Activated T-cell treated with anti-CD3 and anti-CD28 coated beads, Interleukin-2, amount 50 U/mL, for 24 hours (primary cell): ENCODE measurements at regions not wholly inside any gene's neighbourhood (a gene's known extent, or its start where the extent isn't known, plus 50 kb on each side); places are given as distances from the start of the nearest gene placed in this dataset.

Experiments
- DNase-seq: peaks from one replicate; pipeline ENCODE4 v3.0.0-alpha.2; 2020
- H3K27ac Mint-ChIP-seq: 2 replicates; pipeline ENCODE4 v1.8.0; 2020; ENCODE audit warnings: mild to moderate bottlenecking, mixed read lengths
- H3K27me3 Mint-ChIP-seq: 2 replicates; pipeline ENCODE4 v1.8.0; 2020; ENCODE audit warnings: mixed read lengths
- H3K36me3 Mint-ChIP-seq: 2 replicates; pipeline ENCODE4 v1.8.0; 2020; ENCODE audit warnings: low read depth, mixed read lengths
- H3K4me1 Mint-ChIP-seq: 2 replicates; pipeline ENCODE4 v1.8.0; 2020; ENCODE audit warnings: low read depth, mixed read lengths
- H3K4me3 Mint-ChIP-seq: 2 replicates; pipeline ENCODE4 v1.8.0; 2020; ENCODE audit warnings: mild to moderate bottlenecking, moderate library complexity, mixed read lengths
- H3K9me3 Mint-ChIP-seq: 2 replicates; pipeline ENCODE4 v1.8.0; 2020; ENCODE audit warnings: mixed read lengths

- Mint-ChIP-seq H3K27me3 (peaks cover 8% of the 10 kb centered on the region), H3K9me3 (no peaks in the 10 kb centered on the region), H3K4me1 (peaks cover 10% of the 10 kb centered on the region), H3K36me3 (no peaks in the 10 kb centered on the region), H3K4me3 (no peak overlapping the region), H3K27ac (no peak overlapping the region)
- DNase-seq = no peak
Measured at GRCh38 chr10:4264209-4264865, 479.3 kb upstream of the KLF6 start.

- Mint-ChIP-seq H3K36me3 (no peaks in the 10 kb centered on the region), H3K27ac (no peak overlapping the region), H3K4me1 (peaks cover 10% of the 10 kb centered on the region), H3K9me3 (no peaks in the 10 kb centered on the region), H3K4me3 (no peak overlapping the region), H3K27me3 (peaks cover 5% of the 10 kb centered on the region)
- DNase-seq = no peak
Measured at GRCh38 chr10:4263601-4263921, 478.6 kb upstream of the KLF6 start.

- H3K27ac Mint-ChIP-seq = no peak overlapping the region
- no peak overlapping the region for H3K4me3 Mint-ChIP-seq
- DNase-seq = no peak
- no peaks in the 10 kb centered on the region for H3K36me3 Mint-ChIP-seq
- no peaks in the 10 kb centered on the region for H3K9me3 Mint-ChIP-seq
- peaks cover 10% of the 10 kb centered on the region for H3K4me1 Mint-ChIP-seq
- no peaks in the 10 kb centered on the region for H3K27me3 Mint-ChIP-seq
Measured at GRCh38 chr10:4262870-4263600, 478.0 kb upstream of the KLF6 start.

- no peak overlapping the region for H3K4me3 Mint-ChIP-seq
- DNase-seq = no peak
- no peaks in the 10 kb centered on the region for H3K9me3 Mint-ChIP-seq
- peaks cover 10% of the 10 kb centered on the region for H3K4me1 Mint-ChIP-seq
- H3K27me3 Mint-ChIP-seq = no peaks in the 10 kb centered on the region
- H3K27ac Mint-ChIP-seq = no peak overlapping the region
- H3K36me3 Mint-ChIP-seq = no peaks in the 10 kb centered on the region
Measured at GRCh38 chr10:4262449-4262848, 477.4 kb upstream of the KLF6 start.

GRCh38 chr10:4260483-4261124 is 475.6 kb upstream of the KLF6 start:
- peaks cover 3% of the 10 kb centered on the region for H3K4me1 Mint-ChIP-seq
- H3K4me3 Mint-ChIP-seq = no peak overlapping the region
- H3K9me3 Mint-ChIP-seq = no peaks in the 10 kb centered on the region
- peak overlapping the region; percentile 10 for H3K27ac Mint-ChIP-seq
- DNase-seq = no peak
- no peaks in the 10 kb centered on the region for H3K27me3 Mint-ChIP-seq
- H3K36me3 Mint-ChIP-seq = no peaks in the 10 kb centered on the region

GRCh38 chr10:4257939-4258465 is 473.0 kb upstream of the KLF6 start:
- no peaks in the 10 kb centered on the region for H3K9me3 Mint-ChIP-seq
- peaks cover 8% of the 10 kb centered on the region for H3K27me3 Mint-ChIP-seq
- H3K4me3 Mint-ChIP-seq = no peak overlapping the region
- H3K4me1 Mint-ChIP-seq = peaks cover 2% of the 10 kb centered on the region
- no peaks in the 10 kb centered on the region for H3K36me3 Mint-ChIP-seq
- H3K27ac Mint-ChIP-seq = no peak overlapping the region
- DNase-seq = no peak

- no peak for DNase-seq
- Mint-ChIP-seq H3K4me3 (no peak overlapping the region), H3K36me3 (no peaks in the 10 kb centered on the region), H3K4me1 (peaks cover 2% of the 10 kb centered on the region), H3K27ac (no peak overlapping the region), H3K9me3 (no peaks in the 10 kb centered on the region), H3K27me3 (peaks cover 8% of the 10 kb centered on the region)
Measured at GRCh38 chr10:4256971-4257370, 472.0 kb upstream of the KLF6 start.

- Mint-ChIP-seq H3K4me3 (no peak overlapping the region), H3K27ac (no peak overlapping the region), H3K27me3 (peaks cover 11% of the 10 kb centered on the region), H3K9me3 (peaks cover 1% of the 10 kb centered on the region), H3K36me3 (no peaks in the 10 kb centered on the region), H3K4me1 (peaks cover 7% of the 10 kb centered on the region)
- DNase-seq = no peak
Measured at GRCh38 chr10:4255751-4256150, 470.7 kb upstream of the KLF6 start.

- peaks cover 11% of the 10 kb centered on the region for H3K27me3 Mint-ChIP-seq
- H3K36me3 Mint-ChIP-seq = no peaks in the 10 kb centered on the region
- H3K4me1 Mint-ChIP-seq = peaks cover 14% of the 10 kb centered on the region
- no peak for DNase-seq
- no peak overlapping the region for H3K4me3 Mint-ChIP-seq
- H3K9me3 Mint-ChIP-seq = peaks cover 6% of the 10 kb centered on the region
- H3K27ac Mint-ChIP-seq = no peak overlapping the region
Measured at GRCh38 chr10:4254101-4254994, 469.3 kb upstream of the KLF6 start.

- no peak for DNase-seq
- Mint-ChIP-seq H3K9me3 (peaks cover 6% of the 10 kb centered on the region), H3K36me3 (no peaks in the 10 kb centered on the region), H3K27me3 (peaks cover 11% of the 10 kb centered on the region), H3K4me1 (peaks cover 23% of the 10 kb centered on the region), H3K27ac (no peak overlapping the region), H3K4me3 (no peak overlapping the region)
Measured at GRCh38 chr10:4252701-4253100, 467.7 kb upstream of the KLF6 start.

- H3K36me3 Mint-ChIP-seq = no peaks in the 10 kb centered on the region
- H3K27ac Mint-ChIP-seq = no peak overlapping the region
- H3K4me3 Mint-ChIP-seq = no peak overlapping the region
- peaks cover 44% of the 10 kb centered on the region for H3K4me1 Mint-ChIP-seq
- H3K27me3 Mint-ChIP-seq = peaks cover 11% of the 10 kb centered on the region
- no peak for DNase-seq
- H3K9me3 Mint-ChIP-seq = peaks cover 6% of the 10 kb centered on the region
Measured at GRCh38 chr10:4250587-4250887, 465.5 kb upstream of the KLF6 start.

GRCh38 chr10:4249841-4250586 is 465.0 kb upstream of the KLF6 start:
- H3K9me3 Mint-ChIP-seq = peaks cover 6% of the 10 kb centered on the region
- peaks cover 46% of the 10 kb centered on the region for H3K4me1 Mint-ChIP-seq
- H3K36me3 Mint-ChIP-seq = no peaks in the 10 kb centered on the region
- DNase-seq = no peak
- H3K27me3 Mint-ChIP-seq = peaks cover 7% of the 10 kb centered on the region
- H3K27ac Mint-ChIP-seq = peak overlapping the region; percentile 7
- no peak overlapping the region for H3K4me3 Mint-ChIP-seq

- no peak for DNase-seq
- Mint-ChIP-seq H3K36me3 (no peaks in the 10 kb centered on the region), H3K4me3 (no peak overlapping the region), H3K9me3 (peaks cover 6% of the 10 kb centered on the region), H3K27me3 (peaks cover 3% of the 10 kb centered on the region), H3K4me1 (peaks cover 70% of the 10 kb centered on the region), H3K27ac (peak overlapping the region; percentile 65)
Measured at GRCh38 chr10:4247379-4247778, 462.4 kb upstream of the KLF6 start.

- peaks cover 75% of the 10 kb centered on the region for H3K4me1 Mint-ChIP-seq
- H3K36me3 Mint-ChIP-seq = no peaks in the 10 kb centered on the region
- no peak for DNase-seq
- peaks cover 3% of the 10 kb centered on the region for H3K27me3 Mint-ChIP-seq
- peaks cover 6% of the 10 kb centered on the region for H3K9me3 Mint-ChIP-seq
- H3K27ac Mint-ChIP-seq = peak overlapping the region; percentile 65
- H3K4me3 Mint-ChIP-seq = no peak overlapping the region
Measured at GRCh38 chr10:4246881-4247358, 461.9 kb upstream of the KLF6 start.
